Activated T-helper 17 cell treated with anti-CD3 and anti-CD28 coated beads, Interleukin-2, amount 50 U/mL, for 72 hours (primary cell): ENCODE measurements at regions not wholly inside any gene's neighbourhood (a gene's known extent, or its start where the extent isn't known, plus 50 kb on each side); places are given as distances from the start of the nearest gene placed in this dataset.
A peak's percentile ranks its signal among the peaks of the same experiment; 100 is the strongest.

Source experiments
- ATAC-seq: fragments of 150-1000 bp; cut with Tn5 transposase; replicated peaks from 2 replicates; pipeline ENCODE4 v1.10.0; 2021; ENCODE audit warnings: mild to moderate bottlenecking, moderate library complexity
- H3K27ac Mint-ChIP-seq: one replicate; pipeline ENCODE4 v1.8.0; 2022; ENCODE audit warnings: mixed read lengths
- H3K27me3 Mint-ChIP-seq: one replicate; pipeline ENCODE4 v1.8.0; 2022; ENCODE audit warnings: mixed read lengths
- H3K36me3 Mint-ChIP-seq: one replicate; pipeline ENCODE4 v1.8.0; 2022; ENCODE audit warnings: low read depth, mild to moderate bottlenecking, mixed read lengths
- H3K4me1 Mint-ChIP-seq: one replicate; pipeline ENCODE4 v1.8.0; 2022; ENCODE audit warnings: mixed read lengths
- H3K4me3 Mint-ChIP-seq: one replicate; pipeline ENCODE4 v1.8.0; 2022; ENCODE audit warnings: mild to moderate bottlenecking, mixed read lengths
- H3K9me3 Mint-ChIP-seq: one replicate; pipeline ENCODE4 v1.8.0; 2022; ENCODE audit warnings: mixed read lengths

DNA sequence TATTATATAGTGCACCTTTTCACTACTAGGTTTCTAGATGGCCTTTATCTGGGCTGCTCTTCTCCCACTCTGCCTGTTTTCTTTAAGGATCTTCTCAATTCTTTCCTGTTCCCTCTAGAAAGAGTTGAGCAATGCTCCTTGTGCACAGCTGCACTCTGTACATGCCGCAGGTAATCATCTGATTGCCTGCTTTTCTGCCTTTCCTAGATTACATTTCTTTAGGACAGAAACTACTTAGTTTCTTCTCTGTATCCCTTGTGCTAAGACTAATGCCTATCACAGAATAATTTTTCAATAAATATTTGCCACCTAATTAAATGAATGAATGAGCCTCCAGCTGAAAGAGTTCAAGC lies 802.4 kb upstream of the ID2 start:
- Mint-ChIP-seq H3K36me3 (no peaks in the 10 kb centered on the region), H3K27me3 (no peaks in the 10 kb centered on the region), H3K27ac (no peak overlapping the region), H3K4me1 (no peaks in the 10 kb centered on the region), H3K9me3 (no peaks in the 10 kb centered on the region), H3K4me3 (no peak overlapping the region)
- ATAC-seq = no peak

DNA sequence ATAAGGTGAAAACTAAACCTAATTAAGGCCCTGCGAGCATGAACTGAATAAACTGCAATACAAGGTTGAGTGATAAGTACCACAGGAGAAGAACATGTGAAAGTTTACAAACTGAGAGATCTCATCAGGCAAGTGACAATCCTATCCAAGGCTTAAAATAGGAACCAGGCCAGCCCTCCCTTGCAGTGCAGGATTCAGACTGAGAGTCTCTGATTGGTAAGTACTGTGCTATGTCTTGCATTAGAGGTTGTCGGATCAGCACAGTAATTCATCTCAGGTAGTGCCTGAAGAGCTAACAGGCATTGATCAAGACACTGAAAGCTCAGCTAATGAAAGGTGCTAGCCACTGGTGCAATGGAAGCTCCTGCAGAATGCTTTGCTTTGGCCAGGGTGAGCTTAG lies 801.7 kb upstream of the ID2 start:
- Mint-ChIP-seq H3K36me3 (no peaks in the 10 kb centered on the region), H3K4me1 (no peaks in the 10 kb centered on the region), H3K27me3 (no peaks in the 10 kb centered on the region), H3K4me3 (no peak overlapping the region), H3K9me3 (no peaks in the 10 kb centered on the region), H3K27ac (no peak overlapping the region)
- ATAC-seq = no peak

DNA sequence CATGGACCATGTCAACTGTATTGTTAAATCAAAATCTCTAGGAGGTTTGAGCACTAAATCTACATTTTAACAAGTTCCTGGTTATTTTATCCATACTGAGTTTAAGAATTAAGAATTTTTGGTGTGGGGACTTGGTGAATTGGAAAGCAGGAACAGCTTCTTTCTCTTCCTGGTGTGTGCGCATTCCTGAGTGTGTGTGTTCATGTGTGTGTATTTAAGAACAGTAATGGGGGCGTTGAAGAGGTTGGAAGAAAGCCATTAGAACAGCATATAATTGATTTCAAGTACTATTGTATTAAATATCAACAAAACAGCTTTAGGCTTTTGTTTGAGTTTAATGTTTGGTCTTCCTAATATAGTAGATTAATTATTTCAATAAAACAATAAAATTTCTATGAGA lies 801.3 kb upstream of the ID2 start:
- no peaks in the 10 kb centered on the region for H3K4me1 Mint-ChIP-seq

DNA sequence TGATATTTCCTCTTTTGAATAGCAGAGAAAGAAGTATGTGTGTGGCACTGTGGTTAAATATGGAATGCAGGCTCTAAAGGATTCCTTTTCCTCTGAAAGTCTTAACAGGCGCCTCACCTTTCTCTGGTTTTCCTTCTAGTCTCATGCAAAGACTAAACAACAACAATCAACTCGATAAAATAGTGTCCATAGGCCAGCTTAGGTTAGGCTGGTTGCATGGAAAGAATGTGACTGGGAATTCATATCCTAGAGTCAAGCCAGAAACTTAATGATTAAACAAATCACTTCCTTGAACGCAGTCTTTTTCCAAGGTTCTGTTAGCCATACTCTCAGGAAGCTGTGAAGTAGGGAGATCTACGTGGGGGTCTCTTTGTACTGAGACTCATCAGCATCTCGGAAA lies 800.8 kb upstream of the ID2 start:
- H3K36me3 Mint-ChIP-seq = no peaks in the 10 kb centered on the region
- H3K4me3 Mint-ChIP-seq = no peak overlapping the region
- H3K27me3 Mint-ChIP-seq = no peaks in the 10 kb centered on the region
- H3K27ac Mint-ChIP-seq = no peak overlapping the region
- ATAC-seq = no peak
- no peaks in the 10 kb centered on the region for H3K9me3 Mint-ChIP-seq
- no peaks in the 10 kb centered on the region for H3K4me1 Mint-ChIP-seq

More for the DNA sequence above, 801.3 kb upstream of the ID2 start:
- Mint-ChIP-seq H3K9me3 (no peaks in the 10 kb centered on the region), H3K27ac (no peak overlapping the region), H3K4me3 (no peak overlapping the region), H3K36me3 (no peaks in the 10 kb centered on the region), H3K27me3 (no peaks in the 10 kb centered on the region)
- no peak for ATAC-seq

DNA sequence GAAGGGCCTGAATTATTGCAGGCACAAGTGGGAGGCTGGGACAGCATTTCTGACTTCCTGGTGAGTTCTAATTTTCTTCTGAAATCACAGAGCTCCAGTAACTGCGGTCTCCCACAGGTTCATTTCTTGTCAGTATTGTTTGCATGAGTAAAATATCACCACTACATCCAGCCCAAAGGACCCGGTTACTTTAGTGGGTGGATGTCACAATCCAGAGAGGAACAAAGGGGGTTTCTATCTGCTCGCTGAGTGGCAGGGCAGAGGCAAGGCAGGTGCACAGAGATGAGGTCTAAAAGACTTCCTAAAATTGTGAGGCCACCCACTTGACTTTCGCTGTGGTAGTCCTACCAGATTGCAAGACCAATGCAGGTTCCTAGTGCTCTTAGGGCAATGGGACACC lies 800.4 kb upstream of the ID2 start:
- Mint-ChIP-seq H3K4me3 (no peak overlapping the region), H3K36me3 (no peaks in the 10 kb centered on the region), H3K27me3 (no peaks in the 10 kb centered on the region), H3K27ac (no peak overlapping the region), H3K4me1 (no peaks in the 10 kb centered on the region), H3K9me3 (no peaks in the 10 kb centered on the region)
- peak; percentile 52 for ATAC-seq

DNA sequence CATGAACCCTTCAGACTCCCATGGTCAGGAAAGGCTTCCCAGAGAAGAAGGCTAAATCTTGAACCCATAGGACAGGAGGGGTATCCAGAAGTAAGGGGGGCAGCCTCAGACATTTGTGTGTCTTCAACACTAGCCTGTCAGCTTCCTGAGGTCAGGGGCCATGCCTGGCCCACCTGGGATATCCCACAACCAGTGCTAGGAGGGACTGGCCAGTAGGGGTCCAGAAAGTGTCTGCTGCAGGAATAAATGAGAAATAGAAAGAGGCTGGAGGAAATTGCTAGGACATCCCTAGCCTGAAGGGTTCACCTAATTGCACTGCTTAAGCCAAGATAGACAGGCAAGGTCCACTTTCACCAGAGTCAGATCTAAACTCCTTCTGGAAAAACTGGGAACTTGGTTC lies 799.6 kb upstream of the ID2 start:
- no peaks in the 10 kb centered on the region for H3K9me3 Mint-ChIP-seq
- no peaks in the 10 kb centered on the region for H3K27me3 Mint-ChIP-seq
- ATAC-seq = no peak
- no peaks in the 10 kb centered on the region for H3K36me3 Mint-ChIP-seq
- H3K4me3 Mint-ChIP-seq = no peak overlapping the region
- H3K27ac Mint-ChIP-seq = no peak overlapping the region
- no peaks in the 10 kb centered on the region for H3K4me1 Mint-ChIP-seq

DNA sequence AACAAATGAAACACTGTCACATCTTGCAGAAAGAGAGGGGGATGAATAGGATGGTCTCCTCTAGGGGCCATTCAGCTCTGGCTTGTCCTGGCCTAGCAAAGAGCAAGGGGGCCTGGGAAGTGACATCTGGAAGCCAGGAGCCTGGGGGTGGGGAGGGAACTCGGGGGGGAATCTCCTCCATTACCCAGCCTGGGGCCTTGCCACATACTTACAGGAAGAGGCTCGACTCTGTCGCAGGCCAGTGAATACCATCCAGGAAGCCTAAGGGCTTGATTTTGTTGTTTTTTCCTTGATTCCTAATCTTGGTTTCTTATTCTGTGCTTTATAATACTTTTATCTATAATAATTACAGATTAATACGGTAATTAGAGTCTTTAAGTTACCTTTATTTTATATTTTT lies 797.5 kb upstream of the ID2 start:
- H3K36me3 Mint-ChIP-seq = no peaks in the 10 kb centered on the region
- H3K9me3 Mint-ChIP-seq = no peaks in the 10 kb centered on the region
- no peak overlapping the region for H3K4me3 Mint-ChIP-seq
- H3K4me1 Mint-ChIP-seq = no peaks in the 10 kb centered on the region
- no peak overlapping the region for H3K27ac Mint-ChIP-seq
- no peaks in the 10 kb centered on the region for H3K27me3 Mint-ChIP-seq
- ATAC-seq = no peak

DNA sequence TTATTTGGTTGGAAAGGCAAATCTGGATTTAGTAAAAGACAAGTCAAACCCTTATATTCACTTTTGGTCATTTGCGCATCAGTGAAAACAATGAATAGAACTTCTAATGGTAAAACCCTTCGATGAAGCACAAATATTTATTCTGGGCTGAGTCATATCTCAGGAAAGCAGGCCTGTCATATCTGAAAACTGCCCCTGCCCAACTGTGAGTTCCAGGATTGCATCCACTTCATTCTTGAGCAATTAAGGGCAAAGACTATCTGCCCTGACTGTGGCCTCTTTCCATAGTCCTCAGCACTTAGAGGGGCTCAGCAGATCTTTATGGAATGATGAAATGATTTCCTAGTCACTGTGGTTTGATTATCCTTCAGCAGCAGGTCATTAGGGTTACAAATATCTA lies 795.2 kb upstream of the ID2 start:
- H3K4me3 Mint-ChIP-seq = no peak overlapping the region
- H3K36me3 Mint-ChIP-seq = no peaks in the 10 kb centered on the region
- ATAC-seq = no peak
- H3K4me1 Mint-ChIP-seq = no peaks in the 10 kb centered on the region
- H3K9me3 Mint-ChIP-seq = no peaks in the 10 kb centered on the region
- no peak overlapping the region for H3K27ac Mint-ChIP-seq
- no peaks in the 10 kb centered on the region for H3K27me3 Mint-ChIP-seq

DNA sequence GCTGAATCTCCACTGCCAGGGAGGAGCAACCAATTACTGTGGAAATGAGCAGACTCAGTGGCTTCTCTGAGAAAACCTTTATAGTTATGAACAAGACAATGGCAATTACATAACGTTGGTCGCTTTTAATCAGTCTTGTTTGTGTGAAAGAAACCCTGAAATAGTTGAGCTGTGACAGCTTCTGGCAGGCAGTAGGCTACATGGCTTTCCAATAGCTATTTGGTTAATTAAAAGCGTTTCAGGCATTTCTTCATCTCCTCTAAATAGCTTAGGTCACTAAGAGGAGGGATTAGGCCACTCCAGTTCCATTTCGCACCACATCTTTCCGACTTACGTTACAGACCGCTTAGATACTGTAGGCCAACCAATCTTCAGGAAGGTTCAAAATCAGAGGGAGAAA lies 794.4 kb upstream of the ID2 start:
- no peak for ATAC-seq
- Mint-ChIP-seq H3K9me3 (no peaks in the 10 kb centered on the region), H3K27me3 (no peaks in the 10 kb centered on the region), H3K4me3 (no peak overlapping the region), H3K27ac (no peak overlapping the region), H3K4me1 (no peaks in the 10 kb centered on the region), H3K36me3 (no peaks in the 10 kb centered on the region)

DNA sequence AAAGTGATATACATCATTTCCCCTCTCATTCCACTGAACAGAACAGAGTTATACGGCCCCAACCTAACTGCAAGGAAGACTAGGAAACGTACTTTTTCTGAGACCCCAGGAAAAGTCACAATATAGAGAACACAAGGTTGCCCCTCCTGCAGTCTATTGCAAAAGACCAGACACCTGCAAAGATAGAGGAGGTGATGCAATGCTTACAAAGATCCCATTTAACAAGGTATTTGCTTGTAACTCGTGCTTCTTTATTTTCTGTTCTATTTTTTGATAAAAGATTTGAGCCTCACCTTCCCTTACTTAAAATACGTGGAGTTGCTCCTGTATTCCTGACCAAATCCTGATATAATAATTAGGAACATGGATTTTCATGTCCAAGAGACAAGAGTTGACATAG lies 793.0 kb upstream of the ID2 start:
- Mint-ChIP-seq H3K4me1 (no peaks in the 10 kb centered on the region), H3K4me3 (no peak overlapping the region), H3K9me3 (no peaks in the 10 kb centered on the region), H3K27me3 (no peaks in the 10 kb centered on the region), H3K36me3 (no peaks in the 10 kb centered on the region), H3K27ac (no peak overlapping the region)
- ATAC-seq = no peak

DNA sequence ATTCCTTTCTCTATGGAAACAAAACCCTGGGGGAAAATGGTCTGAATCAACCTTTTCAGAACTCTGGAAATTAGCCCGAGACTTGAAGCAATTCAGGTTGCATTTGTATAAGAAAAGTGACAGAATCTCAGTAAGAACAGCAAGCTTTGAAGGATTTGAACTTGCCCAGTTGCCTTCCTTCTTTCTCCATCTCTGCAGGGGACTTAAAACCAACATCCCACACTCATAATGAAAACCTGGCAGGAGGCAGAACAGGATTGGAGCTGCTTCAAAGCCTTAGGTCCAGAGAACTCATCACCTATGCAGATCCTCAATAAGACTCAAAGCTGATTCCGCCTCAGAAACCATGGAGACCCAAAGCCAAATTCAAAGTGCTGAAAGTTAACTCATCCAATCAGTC lies 790.5 kb upstream of the ID2 start:
- Mint-ChIP-seq H3K4me1 (no peaks in the 10 kb centered on the region), H3K4me3 (no peak overlapping the region), H3K9me3 (no peaks in the 10 kb centered on the region), H3K27ac (no peak overlapping the region), H3K36me3 (no peaks in the 10 kb centered on the region), H3K27me3 (no peaks in the 10 kb centered on the region)
- ATAC-seq = no peak

DNA sequence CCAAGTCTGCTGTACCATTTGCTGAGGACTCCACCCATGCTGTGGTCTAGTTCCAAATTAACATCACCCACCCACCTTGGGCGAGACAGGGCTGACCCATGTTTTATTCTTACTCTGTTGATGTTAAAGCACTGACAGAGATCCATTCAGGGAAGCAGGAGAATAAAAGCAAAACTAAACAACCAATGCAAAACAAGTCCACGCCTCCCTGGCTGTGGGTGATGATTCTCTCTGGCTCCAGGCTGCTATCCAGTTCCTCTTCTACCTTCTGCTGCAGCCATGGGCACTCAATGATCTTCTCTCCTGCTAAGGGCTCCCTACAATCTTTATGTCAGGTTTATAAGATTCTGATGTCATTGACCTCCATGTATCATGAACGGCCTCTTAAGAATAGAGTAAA lies 786.6 kb upstream of the ID2 start:
- Mint-ChIP-seq H3K9me3 (no peaks in the 10 kb centered on the region), H3K27me3 (peaks cover 7% of the 10 kb centered on the region), H3K27ac (no peak overlapping the region), H3K36me3 (no peaks in the 10 kb centered on the region), H3K4me1 (peaks cover 7% of the 10 kb centered on the region), H3K4me3 (no peak overlapping the region)
- no peak for ATAC-seq

DNA sequence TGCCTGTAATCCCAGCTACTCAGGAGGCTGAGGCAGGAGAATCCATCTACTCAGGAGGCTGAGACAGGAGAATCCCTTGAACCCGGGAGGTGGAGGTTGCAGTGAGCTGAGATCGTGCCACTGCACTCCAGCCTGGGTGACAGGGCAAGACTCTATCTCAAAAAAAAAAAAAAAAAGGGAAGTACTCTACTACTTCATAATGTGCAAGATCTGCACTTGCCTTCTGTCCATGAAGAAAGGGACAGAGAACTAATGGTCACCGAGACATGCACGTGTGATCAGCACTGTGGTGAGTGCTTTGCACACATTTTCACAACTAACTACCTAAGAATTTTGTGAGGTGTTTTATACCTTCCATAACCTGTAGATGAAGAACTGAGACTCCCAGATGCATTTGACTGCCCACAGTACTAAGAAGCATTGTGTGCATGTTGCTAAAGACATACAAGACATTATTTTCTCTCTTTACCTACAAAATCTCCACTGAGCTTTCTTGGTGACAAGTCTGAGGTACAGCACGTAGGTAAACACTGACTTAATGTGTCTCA lies 784.8 kb upstream of the ID2 start:
- H3K27ac Mint-ChIP-seq = no peak overlapping the region
- H3K4me1 Mint-ChIP-seq = peaks cover 7% of the 10 kb centered on the region
- H3K4me3 Mint-ChIP-seq = no peak overlapping the region
- peaks cover 7% of the 10 kb centered on the region for H3K27me3 Mint-ChIP-seq
- no peaks in the 10 kb centered on the region for H3K9me3 Mint-ChIP-seq
- no peaks in the 10 kb centered on the region for H3K36me3 Mint-ChIP-seq
- no peak for ATAC-seq

DNA sequence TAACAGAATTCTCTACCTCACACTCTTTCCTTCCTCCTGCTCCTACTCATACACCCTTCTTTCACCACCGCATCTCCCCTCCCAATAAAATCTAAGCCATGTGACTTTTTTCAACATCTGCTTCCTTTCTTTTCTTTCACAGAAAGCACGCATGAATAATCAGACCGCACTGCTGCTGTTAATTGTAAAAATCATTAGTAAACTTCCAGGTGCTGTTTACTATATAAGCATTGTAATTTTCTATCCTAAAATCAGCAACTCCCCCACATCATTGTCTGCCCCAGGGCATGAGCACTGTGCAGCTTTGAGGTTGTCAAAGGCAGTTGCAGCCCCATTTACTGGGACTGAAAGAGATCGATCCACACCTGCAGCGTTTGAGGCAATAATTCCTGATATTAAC lies 782.6 kb upstream of the ID2 start:
- H3K4me1 Mint-ChIP-seq = peaks cover 7% of the 10 kb centered on the region
- no peak overlapping the region for H3K4me3 Mint-ChIP-seq
- H3K9me3 Mint-ChIP-seq = no peaks in the 10 kb centered on the region
- peaks cover 20% of the 10 kb centered on the region for H3K27me3 Mint-ChIP-seq
- no peak for ATAC-seq
- H3K36me3 Mint-ChIP-seq = no peaks in the 10 kb centered on the region
- H3K27ac Mint-ChIP-seq = no peak overlapping the region

DNA sequence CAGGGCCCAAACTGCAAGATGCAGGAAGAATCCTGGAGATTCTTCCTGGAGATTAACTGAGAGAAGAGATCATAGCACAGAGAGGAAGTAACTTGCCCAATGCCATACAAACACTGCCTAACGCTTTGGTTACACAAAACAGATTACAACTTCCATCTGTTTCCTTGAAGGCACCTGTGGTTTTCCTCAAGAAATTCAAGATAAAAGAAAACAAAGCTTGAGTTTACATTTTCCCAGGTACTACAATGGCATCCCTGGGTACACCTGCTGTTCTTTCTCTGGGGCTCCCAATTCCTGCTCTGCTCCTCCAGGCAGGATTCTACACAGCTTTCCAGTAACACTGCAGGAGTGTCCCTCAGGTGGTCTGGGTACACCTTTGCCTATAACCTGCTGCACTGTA lies 781.9 kb upstream of the ID2 start:
- Mint-ChIP-seq H3K9me3 (no peaks in the 10 kb centered on the region), H3K36me3 (no peaks in the 10 kb centered on the region), H3K27me3 (peaks cover 23% of the 10 kb centered on the region), H3K27ac (no peak overlapping the region), H3K4me1 (peaks cover 7% of the 10 kb centered on the region), H3K4me3 (no peak overlapping the region)
- no peak for ATAC-seq

DNA sequence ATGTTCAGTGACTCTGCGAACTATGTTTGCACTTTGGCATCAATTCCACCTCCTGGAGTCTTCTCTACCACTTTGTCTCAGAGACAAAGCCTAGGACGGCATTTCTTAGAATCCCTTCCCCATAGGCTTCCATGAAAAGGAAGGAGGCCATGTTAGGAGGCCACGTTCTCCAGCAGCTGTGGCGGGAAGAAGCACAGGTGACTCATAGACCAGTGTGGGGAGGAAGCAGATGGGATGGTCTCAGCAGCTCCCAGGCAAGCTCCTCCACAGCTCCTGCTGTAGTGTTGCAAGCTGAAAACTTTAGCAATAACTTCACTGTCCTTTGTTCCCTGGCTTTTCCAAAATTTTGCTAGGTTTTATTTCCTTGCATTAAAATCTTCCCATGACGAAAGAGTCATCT lies 781.3 kb upstream of the ID2 start:
- Mint-ChIP-seq H3K27ac (no peak overlapping the region), H3K4me1 (peaks cover 7% of the 10 kb centered on the region), H3K36me3 (no peaks in the 10 kb centered on the region), H3K9me3 (no peaks in the 10 kb centered on the region), H3K27me3 (peaks cover 23% of the 10 kb centered on the region), H3K4me3 (no peak overlapping the region)
- ATAC-seq = peak; percentile 69
